A673 (cell line): ENCODE measurements at regions not wholly inside any gene's neighbourhood (a gene's known extent, or its start where the extent isn't known, plus 50 kb on each side); places are given as distances from the start of the nearest gene placed in this dataset.

ENCODE experiments used
- CTCF ChIP-seq: fragments of 300-800, 200-600 bp; sonication (generic); conservative IDR thresholded peaks from 2 replicates; pipeline ENCODE4 v1.5.1; 2017; ENCODE audit warnings: low read depth, mild to moderate bottlenecking, antibody characterized with exemption, low read length, moderate library complexity, mixed read lengths
- EZH2 ChIP-seq: fragments of 200-600 bp; sonication (generic); IDR thresholded peaks from 2 replicates; pipeline ENCODE4 v1.6.1; 2017; ENCODE audit warnings: borderline replicate concordance, low read depth, mild to moderate bottlenecking, mixed read lengths, antibody characterized with exemption, low read length; ENCODE audit not compliant: poor library complexity, severe bottlenecking

GRCh38 chr9:80417211-80417773 is 845.5 kb downstream of the TLE4 start:
- TF ChIP-seq CTCF, result no peak
- TF ChIP-seq EZH2, result no peak
